CMK (cell line): ENCODE measurements at regions not wholly inside any gene's neighbourhood (a gene's known extent, or its start where the extent isn't known, plus 50 kb on each side); places are given as distances from the start of the nearest gene placed in this dataset.

Experiments used
- DNase-seq: peaks from one replicate; pipeline ENCODE4 v3.0.0-alpha.2; 2010; ENCODE audit warnings: low read depth

DNA sequence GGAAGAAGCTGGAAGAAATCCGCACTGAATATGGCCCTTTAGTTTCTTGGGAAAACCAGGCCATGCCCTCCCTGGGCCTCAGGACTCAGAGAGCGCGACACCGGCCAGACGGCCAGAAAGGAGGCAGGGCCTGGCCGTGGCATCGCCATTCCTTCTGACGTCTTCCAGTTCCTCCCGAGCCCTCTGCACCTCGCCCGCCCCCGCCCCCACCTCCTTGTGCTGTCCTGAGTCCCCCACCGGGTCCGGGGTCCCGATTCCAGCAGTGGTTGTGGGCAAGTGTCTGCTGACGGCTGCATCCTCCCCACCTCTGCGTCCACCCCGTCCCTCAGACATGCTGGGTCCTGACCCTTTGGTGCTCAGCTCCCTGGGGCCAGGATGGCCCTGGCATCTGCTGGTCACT, 312.1 kb upstream of the SHH start:
- DNase-seq, result no peak

- no peak for DNase-seq
Measured at GRCh38 chr7:156123362-156123761, 311.1 kb upstream of the SHH start.

- DNase-seq, result no peak
Measured at GRCh38 chr7:156122752-156123354, 310.6 kb upstream of the SHH start.

DNA sequence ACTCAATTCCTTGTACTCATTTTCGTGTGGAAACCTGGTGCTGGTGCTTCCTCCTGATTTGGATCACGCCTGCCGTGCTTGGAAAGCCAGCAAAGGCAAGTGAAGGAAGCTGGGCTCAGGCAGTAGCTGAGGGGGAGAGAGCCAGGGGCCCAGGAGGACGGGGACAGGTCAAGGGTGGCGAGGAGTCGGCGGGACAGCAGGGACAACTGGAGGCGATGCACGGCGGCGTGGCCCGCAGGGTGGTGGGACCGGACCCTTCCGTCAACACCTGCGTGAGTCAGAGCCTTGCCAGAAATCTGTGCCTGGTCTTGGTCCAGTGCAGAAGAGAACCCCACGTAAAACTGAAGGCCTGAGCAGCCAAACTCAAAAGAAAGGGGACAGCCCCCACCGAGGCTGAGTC, 309.7 kb upstream of the SHH start:
- DNase-seq, result no peak

DNA sequence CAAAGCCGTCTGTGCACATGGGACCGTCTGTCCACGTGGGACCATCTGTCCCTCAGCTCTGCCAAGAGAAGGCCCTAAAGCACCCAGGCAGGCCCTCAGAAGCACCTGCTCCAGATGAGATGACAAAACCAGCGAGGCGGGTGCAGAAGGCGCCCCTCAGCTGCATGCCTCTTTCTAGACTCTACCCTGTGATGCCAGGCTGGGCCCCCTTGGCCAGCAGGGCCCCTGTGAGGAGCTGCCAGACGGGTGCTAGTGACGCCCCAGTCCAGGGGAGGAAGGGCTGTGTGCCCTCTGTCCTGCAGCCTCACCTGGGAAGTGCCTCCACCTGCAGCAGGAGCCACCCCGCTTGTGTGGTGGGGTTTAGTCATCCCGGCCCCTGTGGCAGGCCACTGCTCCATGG, 309.2 kb upstream of the SHH start:
- no peak for DNase-seq

DNA sequence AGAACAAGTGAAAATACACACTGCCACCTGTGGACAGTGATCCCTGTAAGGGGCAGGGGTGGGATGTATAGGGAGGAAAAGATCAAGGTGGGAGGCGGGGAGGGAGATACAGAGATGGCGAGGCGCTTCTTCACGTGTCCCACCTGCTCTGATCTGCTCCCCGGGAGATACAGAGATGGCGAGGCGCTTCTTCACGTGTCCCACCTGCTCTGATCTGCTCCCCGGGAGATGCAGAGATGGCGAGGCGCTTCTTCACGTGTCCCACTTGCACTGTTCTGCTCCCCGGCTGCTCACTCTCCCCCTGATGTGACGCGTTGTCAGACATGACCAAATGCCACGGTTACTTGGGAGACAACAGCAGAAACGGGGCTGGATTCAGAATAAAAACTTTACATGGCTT, 308.3 kb upstream of the SHH start:
- no peak for DNase-seq

GRCh38 chr7:156119771-156120170, 307.5 kb upstream of the SHH start:
- no peak for DNase-seq

DNA sequence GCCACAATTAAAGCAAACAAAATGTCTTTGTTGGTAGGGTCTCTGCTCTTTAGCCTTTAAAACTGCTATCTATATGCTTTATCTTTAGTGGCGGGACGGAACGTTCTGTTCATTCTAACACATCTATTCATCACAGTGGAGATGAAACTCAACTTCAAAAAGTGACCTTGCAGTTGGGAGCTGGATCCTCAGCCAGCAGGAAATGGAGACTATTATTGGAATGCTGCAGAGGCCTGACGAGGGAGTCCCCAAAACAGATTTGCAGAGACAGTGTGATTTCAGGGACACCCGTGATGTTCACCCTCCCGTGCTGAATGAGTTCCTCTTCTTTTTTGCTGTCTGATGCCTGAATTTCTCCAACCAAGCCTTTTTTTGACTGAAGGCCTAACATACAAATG, 306.0 kb upstream of the SHH start:
- no peak for DNase-seq

DNA sequence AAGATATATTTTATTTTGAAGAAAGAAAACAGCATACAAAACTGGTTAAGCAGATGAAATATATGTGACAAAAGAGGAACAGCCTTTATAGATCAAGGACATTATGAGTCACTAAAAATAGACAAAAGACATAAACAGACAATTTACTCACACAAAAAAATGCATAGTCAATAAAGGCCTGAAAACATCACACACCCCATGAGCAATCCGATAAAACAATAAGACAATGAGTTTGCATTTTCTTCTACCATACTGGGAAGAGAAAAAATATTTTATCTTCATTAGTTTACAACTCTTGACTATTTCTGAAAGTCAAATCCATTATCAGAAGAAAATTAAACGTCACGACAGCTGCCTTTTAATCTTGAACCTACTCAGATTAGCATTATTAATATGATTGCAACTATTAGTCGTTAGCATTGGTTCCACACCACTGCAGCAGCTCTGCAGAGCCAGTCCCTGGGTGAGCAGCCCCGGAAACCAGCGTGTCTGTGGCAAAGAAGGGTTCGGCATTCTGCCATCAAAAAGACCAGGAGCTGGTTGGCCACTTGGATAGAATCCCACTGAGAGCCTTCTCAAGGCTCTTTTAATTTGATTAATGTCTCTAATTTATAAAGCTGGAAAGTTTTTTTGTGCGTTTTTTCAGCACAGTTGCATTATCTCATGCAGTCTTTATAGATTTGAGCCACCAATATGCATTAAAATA, 305.4 kb upstream of the SHH start:
- no peak for DNase-seq

DNA sequence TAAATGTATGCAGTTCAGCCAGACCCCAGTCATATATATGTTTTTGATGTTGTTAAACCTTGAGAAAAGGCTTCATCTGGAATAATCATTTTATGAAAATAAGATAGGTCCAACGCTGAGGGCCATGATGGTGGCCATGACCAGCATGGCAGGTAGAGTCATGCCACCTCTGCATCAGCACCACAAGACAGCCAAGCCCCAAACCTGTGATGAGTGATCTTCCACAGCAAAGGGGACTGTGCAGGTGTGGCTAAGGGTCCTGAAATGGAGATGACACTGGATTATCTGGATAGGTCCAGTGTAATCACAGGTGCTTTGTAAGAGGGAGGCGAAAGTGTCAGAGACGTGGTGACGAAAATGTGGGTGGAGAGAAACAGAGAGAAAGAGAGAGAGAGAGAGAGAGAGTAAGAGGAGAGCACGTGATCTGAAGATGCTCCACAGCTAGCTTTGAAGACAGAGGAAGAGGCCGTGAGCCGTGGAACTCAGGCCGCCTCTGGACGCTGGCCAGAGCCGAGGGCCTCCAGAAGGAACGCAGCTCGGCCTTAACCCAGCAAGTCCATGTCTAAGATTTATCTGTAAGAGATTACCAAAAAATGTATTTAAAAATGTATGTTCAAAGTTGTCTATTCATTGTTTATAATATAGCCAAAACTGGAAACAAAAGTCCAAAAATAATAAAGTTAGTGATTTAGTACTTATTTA, 304.4 kb upstream of the SHH start:
- no peak for DNase-seq

- no peak for DNase-seq
Measured at GRCh38 chr7:156115582-156115981, 303.3 kb upstream of the SHH start.

GRCh38 chr7:156113731-156114130, 301.5 kb upstream of the SHH start:
- no peak for DNase-seq

DNA sequence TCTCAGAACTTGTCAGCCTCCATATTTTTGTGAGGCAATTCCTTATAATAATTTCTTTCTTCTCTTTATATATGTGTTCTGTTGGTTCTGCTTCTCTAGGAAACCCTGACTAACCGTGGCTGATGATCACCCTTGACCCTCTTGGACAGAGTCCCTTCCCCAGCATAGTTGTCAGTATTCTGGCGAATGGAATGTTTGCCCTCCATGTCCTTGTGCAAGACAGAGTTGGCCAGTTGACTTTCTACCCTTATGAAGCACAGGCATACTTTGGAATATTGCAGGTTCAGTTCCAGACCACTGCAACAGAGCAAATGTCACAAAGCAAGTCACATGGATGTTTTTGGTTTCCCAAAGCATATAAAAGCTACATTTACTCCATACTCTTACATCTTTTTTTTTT, 297.7 kb upstream of the SHH start:
- no peak for DNase-seq

DNA sequence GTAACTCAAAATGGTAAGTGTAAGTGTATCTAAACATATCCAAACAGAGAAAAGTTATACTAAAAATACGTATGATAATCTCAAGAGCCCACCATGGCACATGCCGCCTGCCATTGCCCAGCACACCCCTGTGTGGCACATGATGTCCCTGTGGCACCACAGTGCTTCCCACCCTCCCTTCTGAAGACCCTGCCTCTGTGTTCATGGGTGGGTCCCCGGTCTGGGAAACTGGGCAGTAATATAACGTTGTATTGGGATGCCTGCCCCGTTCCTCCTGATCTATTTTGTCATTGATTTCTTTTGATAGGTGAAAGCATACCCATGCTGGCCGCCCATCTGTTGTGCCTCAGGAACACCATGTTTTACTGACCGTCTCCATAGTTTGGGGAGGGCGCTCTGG, 296.8 kb upstream of the SHH start:
- DNase-seq, result no peak

GRCh38 chr7:156107957-156108356, 295.7 kb upstream of the SHH start:
- no peak for DNase-seq

DNA sequence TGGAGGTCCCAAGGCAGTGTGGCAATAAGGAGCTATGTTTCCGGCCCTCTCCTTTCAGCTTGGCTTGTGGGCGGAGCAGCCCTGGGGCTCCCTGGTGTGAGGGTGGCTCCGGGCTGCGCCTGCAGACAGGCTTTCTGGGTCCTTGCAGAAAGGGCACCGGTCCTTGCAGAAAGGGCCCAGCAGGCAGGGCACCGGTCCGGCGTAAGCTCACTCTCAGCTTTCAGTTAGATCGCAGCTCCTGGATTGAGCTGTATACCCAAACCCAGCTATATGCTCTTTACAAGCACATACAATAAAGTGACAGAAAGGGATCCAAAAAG, 293.8 kb upstream of the SHH start:
- no peak for DNase-seq

DNA sequence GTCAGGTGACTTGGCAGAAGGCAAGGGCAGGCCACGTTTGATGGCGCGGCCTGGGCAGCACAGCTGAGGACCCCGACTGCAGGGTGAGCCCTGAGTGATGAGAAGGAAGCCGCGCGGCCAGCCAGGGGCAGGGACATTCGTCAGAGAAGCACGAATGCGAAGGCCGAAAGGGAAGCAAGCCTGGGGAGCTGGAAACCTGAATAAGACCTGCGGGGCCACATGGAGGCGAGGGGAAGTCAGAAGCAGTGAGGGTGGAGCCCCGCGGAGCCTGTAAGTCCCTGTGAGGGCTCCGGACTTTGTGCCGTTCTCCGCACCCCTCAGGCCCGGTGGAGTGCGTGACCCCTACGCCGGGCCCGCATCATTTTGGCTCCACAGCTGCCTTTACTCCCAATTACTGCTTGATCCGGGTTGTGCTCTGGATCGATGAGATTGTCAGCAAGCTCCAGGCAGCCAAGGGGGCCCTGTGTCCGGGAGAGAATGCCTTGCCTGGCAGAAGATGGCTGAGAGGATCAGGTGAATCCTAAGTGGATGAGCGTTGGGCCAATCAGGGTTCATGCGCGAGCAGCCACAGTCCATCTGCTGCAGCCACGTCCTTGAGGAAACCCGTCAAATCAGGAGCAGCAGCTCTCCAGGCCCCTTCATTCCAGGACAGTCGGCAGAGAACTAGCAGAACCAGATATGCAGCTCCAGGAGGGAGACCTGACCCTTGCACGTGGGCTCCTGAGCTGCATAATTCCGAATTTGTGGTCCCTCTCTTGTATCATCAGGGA, 293.3 kb upstream of the SHH start:
- no peak for DNase-seq

GRCh38 chr7:156104501-156105336, 292.5 kb upstream of the SHH start:
- DNase-seq, result no peak

DNA sequence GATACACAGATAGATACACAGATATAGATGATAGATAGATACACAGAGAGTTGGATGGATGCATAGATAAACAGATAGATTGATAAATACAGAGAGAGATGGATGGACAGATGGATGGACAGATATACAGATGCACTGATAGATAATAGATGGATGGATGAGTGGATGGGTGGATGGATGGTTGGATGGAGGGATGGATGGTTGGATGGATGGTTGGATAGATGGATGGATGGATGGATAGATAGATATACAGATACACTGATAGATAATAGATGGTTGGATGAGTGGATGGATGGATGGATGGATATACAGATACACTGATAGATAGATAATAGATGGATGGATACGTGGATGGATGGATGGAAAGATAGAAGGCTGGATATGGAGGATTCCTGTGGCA, 290.0 kb upstream of the SHH start:
- DNase-seq, result no peak

DNA sequence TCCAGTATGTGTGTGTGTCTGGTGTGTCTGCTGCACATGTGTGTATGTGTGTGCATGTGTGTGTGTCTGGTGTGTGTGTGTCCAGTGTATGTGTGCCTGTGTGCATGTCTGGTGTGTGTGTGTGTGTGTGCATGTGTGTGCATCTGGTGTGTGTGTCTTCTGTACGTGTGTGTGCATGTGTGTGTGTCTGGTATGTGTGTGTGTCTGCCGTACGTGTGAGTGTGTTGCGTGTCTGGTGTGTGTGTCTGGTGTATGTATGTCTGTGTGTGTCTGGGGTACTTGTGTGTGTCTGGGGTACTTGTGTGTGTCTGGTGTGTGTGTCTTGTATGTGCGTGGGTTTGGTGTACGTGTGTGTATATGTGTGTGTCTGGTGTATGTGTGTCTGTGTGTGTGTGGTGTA, 289.1 kb upstream of the SHH start:
- DNase-seq, result no peak

DNA sequence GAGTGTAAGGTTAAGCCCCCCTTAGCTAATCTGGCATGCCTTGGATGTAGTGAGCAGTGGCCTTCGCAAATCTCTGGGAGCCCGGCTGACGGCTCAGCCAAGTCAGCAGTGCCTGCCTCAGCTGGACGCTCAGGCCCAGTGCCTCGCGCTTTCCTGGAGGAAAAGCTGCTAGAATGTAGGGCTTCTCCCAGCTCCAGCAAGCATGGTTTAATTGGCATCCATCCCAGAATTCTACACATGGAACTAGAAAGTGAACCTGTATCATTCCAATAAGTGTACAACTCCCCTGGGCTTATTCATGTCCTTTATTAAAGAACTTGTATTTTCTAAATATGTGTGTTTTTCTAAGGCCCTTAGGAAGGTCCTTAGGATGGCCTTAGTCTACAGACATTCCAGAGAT, 287.8 kb upstream of the SHH start:
- DNase-seq, result no peak

DNA sequence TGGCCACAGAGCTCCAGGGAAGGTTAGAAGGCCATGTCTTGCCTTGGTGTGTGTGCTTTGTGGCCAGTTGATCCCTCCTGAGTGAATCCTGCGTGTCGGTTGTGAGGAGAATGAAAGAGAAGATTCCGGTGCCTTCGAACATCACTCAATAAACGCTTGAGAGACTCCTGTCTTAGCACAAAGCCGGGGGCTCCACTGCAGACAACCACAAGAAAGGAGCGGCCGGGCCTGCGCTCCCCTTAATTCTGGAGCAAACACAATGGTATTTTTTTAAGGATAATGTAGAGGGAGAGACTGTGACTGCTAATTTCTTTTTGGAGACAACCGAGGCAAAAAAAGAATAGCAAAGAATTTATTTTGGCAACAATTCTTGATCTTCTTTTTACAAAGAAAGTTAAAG, 286.8 kb upstream of the SHH start:
- no peak for DNase-seq
